ENCODE measurements at regions not wholly inside any gene's neighbourhood (a gene's known extent, or its start where the extent isn't known, plus 50 kb on each side); places are given as distances from the start of the nearest gene placed in this dataset.
"Not testable (repeated sequence)": the region's sequence is repeated elsewhere in the genome, so short reads cannot be mapped to it uniquely, and the experiment has no call there.

DNA sequence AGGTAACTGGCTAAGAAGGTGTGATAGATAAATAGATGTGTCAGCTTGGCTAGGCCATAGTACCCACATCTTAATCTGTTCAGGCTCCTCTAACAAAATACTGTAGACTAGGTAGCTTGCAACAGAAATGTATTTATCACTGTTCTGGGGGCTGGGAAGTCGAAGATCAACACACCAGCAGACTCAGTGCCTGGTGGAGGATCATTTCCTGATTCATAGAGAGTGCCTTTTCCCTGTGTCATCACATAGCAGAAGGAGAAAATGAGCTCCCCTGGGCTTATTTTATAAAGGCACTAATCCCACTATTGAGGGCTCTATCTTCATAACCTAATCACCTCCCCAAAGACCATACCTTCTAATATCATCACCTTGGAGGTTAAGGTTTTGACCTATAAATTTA, 532.7 kb upstream of the OLFM3 start:
- TF ChIP-seq, protein P1, sequence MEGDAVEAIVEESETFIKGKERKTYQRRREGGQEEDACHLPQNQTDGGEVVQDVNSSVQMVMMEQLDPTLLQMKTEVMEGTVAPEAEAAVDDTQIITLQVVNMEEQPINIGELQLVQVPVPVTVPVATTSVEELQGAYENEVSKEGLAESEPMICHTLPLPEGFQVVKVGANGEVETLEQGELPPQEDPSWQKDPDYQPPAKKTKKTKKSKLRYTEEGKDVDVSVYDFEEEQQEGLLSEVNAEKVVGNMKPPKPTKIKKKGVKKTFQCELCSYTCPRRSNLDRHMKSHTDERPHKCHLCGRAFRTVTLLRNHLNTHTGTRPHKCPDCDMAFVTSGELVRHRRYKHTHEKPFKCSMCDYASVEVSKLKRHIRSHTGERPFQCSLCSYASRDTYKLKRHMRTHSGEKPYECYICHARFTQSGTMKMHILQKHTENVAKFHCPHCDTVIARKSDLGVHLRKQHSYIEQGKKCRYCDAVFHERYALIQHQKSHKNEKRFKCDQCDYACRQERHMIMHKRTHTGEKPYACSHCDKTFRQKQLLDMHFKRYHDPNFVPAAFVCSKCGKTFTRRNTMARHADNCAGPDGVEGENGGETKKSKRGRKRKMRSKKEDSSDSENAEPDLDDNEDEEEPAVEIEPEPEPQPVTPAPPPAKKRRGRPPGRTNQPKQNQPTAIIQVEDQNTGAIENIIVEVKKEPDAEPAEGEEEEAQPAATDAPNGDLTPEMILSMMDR (IDR thresholded peaks at IDR 0.05; ENCODE audit: low read depth, low read length): no peak
- Histone ChIP-seq H3K4me3 (no peak overlapping the region), H3K4me1 (ENCODE audit: low read depth) (no peaks in the 10 kb centered on the region), H3K27ac (no peak overlapping the region), H3K9me3 (ENCODE audit: low read depth) (no peaks in the 10 kb centered on the region), H3K27me3 (no peaks in the 10 kb centered on the region), H3K36me3 (no peaks in the 10 kb centered on the region)
- DNase-seq (ENCODE audit: low read depth in 1 of 2, low spot score in 1 of 2): no peak

GRCh38 chr1:102500758-102501157, 504.0 kb upstream of the OLFM3 start:
- DNase-seq (ENCODE audit: low read depth in 1 of 2, low spot score in 1 of 2): no peak
- Histone ChIP-seq H3K36me3 (no peaks in the 10 kb centered on the region), H3K4me1 (ENCODE audit: low read depth) (no peaks in the 10 kb centered on the region), H3K4me3 (no peak overlapping the region), H3K27me3 (no peaks in the 10 kb centered on the region), H3K27ac (no peak overlapping the region), H3K9me3 (ENCODE audit: low read depth) (no peaks in the 10 kb centered on the region)
- TF ChIP-seq, protein P1 (IDR thresholded peaks at IDR 0.05; ENCODE audit: low read depth, low read length): no peak

- TF ChIP-seq, protein P1 (IDR thresholded peaks at IDR 0.05; ENCODE audit: low read depth, low read length): no peak
- Histone ChIP-seq H3K27me3 (no peaks in the 10 kb centered on the region), H3K36me3 (no peaks in the 10 kb centered on the region), H3K4me3 (no peak overlapping the region), H3K27ac (no peak overlapping the region), H3K4me1 (ENCODE audit: low read depth) (no peaks in the 10 kb centered on the region), H3K9me3 (ENCODE audit: low read depth) (no peaks in the 10 kb centered on the region)
- DNase-seq (ENCODE audit: low read depth in 1 of 2, low spot score in 1 of 2): no peak
Measured at GRCh38 chr1:102498929-102499328, 502.2 kb upstream of the OLFM3 start.

- H3K27me3 ChIP-seq; H3K9me3 ChIP-seq (ENCODE audit: low read depth); DNase-seq (ENCODE audit: low read depth in 1 of 2, low spot score in 1 of 2); H3K4me1 ChIP-seq (ENCODE audit: low read depth); H3K36me3 ChIP-seq; H3K27ac ChIP-seq; H3K4me3 ChIP-seq: not testable (repeated sequence)
Measured at GRCh38 chr1:102497810-102498209, 501.1 kb upstream of the OLFM3 start.

- Histone ChIP-seq H3K27me3 (no peaks in the 10 kb centered on the region), H3K9me3 (ENCODE audit: low read depth) (no peaks in the 10 kb centered on the region), H3K27ac (no peak overlapping the region), H3K4me1 (ENCODE audit: low read depth) (no peaks in the 10 kb centered on the region), H3K36me3 (no peaks in the 10 kb centered on the region), H3K4me3 (no peak overlapping the region)
- TF ChIP-seq, protein P1 (IDR thresholded peaks at IDR 0.05; ENCODE audit: low read depth, low read length): no peak
- no peak for DNase-seq (ENCODE audit: low read depth in 1 of 2, low spot score in 1 of 2)
Measured at GRCh38 chr1:102472520-102472919, 475.8 kb upstream of the OLFM3 start.

- H3K27me3 ChIP-seq: no peaks in the 10 kb centered on the region
- no peak overlapping the region for H3K4me3 ChIP-seq
- no peak overlapping the region for H3K27ac ChIP-seq
- no peaks in the 10 kb centered on the region for H3K9me3 ChIP-seq (ENCODE audit: low read depth)
- no peaks in the 10 kb centered on the region for H3K4me1 ChIP-seq (ENCODE audit: low read depth)
- DNase-seq (ENCODE audit: low read depth in 1 of 2, low spot score in 1 of 2): no peak
- H3K36me3 ChIP-seq: no peaks in the 10 kb centered on the region
- TF ChIP-seq, protein P1 (IDR thresholded peaks at IDR 0.05; ENCODE audit: low read depth, low read length): no peak
Measured at GRCh38 chr1:102470767-102471166, 474.0 kb upstream of the OLFM3 start.

All from cardiac muscle cell (in vitro differentiated cells and primary cell).